Kidney tubule cell (primary cell): ENCODE measurements at regions not wholly inside any gene's neighbourhood (a gene's known extent, or its start where the extent isn't known, plus 50 kb on each side); places are given as distances from the start of the nearest gene placed in this dataset.
"Not testable (repeated sequence)": the region's sequence is repeated elsewhere in the genome, so short reads cannot be mapped to it uniquely, and the experiment has no call there.

Experiments used
- DNase-seq: peaks from one replicate; pipeline ENCODE4 v3.0.0-alpha.2; 2018; ENCODE audit warnings: low spot score

DNA sequence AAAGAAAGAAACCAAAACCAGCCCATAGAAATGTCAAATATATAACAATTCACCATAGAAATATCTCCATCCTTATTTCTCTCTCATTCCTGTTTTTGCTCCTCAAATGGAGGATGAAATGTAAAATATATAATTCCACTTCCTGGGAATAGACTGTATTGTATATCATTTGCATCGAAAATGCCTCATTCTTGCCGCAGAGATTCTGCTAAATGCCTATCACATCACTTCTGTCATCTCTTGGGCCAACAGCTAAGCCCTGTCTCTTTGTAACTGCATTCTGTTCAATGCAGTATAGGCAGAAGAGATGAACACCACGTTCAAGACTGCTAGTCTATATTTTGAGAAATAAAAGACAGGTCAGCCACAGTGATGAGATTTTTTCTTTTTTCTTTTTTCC is 956.3 kb upstream of the SOX9 start:
- DNase-seq: no peak

DNA sequence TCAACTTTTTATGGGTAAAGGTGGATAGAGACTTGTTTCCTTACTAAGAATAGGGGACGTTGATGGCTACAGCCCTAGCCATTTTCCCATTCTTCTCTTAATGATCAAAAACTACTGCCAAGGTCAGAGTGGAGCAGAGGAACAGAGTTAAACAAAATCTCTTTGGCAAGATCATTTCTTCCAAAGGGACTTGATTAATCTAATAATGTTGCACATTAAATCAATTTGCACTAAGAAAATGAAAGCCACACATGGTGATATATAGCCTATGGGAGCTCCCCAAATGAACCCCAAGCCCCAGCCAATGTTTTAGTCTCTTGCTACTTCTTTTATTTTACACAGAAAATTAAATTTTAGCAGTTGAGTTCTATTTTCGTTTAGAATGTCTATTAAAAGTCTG is 954.5 kb upstream of the SOX9 start:
- DNase-seq: no peak

DNA sequence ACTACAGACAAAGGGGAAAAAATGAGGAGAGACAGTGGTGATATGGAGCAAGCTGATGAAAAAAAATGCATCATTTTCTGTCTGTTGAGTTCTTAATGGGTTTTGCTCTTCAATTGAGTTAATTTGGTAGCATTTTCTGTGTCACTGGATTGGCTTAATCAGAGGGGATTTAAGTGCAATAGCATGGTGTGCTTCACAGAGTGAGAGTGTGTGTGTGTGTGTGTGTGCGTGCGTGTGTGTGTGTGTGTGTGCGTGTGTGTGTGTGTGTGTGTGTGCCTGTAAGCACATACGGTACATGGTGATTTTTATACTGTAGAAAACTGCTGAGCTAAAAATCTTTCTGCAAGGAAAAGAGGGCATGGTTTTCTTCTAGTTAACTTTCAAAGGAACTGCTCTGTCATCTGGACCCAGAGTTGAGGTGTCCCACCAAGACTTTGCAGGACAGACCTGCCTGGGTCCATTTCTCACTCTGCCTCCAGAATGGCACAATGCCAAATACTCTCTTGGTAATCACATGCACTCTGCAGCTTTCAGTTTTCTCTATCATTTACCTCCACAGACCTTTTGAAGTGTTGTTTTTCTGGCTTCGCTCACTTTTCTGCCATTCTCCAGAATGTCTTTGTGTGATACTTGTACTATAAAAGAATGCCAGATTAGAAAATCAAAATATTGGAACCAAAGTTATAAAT is 952.6 kb upstream of the SOX9 start:
- no peak for DNase-seq

DNA sequence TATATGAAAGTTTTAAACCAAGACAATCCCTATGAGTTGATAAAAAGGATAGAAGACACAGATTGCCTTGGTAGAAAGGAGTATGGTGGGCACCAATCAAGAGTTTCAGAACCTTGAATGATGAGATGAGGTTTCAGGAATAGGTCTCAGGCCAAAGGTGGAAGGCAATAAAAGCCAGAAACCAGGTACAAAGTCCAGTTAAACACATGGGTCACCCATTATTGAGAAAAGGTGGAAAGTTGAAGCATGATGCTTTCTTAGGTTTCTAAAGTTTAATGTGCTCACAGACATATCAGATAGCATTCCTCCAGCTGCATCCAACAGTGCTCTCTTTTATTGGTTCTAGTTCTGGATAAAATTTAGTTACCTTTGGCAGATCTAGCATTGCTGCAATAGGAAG is 950.8 kb upstream of the SOX9 start:
- DNase-seq: no peak

DNA sequence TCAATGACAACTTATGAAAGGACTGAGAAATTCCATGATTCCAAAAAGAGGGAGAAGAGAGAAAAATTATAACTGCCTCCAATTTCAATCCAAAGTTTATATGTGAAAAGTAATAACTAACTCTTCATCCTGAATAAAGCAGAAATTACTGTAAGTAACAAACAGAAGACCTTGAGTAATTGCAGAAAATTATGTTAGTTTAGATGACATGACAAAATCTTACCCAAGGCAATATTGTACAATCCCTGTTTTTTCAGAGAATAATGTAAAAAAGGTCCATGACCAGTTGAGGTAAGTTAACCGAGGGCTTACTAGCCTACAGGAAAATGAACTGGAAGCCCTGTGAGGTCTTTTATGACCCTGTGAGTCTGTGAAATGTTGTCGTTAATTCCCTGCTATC is 949.5 kb upstream of the SOX9 start:
- no peak for DNase-seq

DNA sequence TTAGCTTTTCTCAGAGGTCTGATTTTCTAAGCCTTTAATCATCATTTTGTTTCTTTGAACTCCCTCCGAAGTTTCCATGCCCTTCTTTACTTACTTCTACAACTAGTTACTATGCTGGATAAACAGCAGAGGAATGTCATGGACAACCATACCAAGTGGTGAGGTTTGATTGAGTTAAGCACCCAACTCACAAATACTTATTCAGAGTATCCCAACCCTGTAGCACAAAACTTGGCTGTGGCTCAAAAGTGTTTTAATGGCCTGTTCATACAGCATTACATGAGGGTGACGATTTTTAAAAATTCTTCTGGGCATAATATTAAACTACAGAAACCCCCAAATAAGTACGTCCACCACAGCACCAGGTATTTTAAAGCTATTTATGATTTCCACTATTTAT is 946.8 kb upstream of the SOX9 start:
- DNase-seq: no peak

DNA sequence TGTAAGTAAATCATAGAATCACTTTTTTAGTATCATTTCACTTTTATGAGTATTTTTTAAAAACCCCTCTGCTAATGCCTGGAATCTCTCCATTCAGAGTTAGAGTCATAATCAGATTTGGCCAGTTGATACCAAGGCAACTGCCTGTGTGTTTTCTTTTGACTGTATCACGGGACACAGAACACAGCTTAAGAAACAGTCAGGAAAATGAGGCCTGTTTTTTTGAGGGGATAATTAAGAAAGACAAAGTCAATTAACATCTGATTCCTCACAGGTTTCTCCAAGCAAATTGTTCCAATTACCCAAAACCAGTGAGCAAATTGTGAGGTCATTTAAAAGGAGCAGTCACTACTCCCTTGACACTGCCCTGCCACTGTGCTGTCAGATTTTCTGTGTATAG is 944.5 kb upstream of the SOX9 start:
- no peak for DNase-seq

DNA sequence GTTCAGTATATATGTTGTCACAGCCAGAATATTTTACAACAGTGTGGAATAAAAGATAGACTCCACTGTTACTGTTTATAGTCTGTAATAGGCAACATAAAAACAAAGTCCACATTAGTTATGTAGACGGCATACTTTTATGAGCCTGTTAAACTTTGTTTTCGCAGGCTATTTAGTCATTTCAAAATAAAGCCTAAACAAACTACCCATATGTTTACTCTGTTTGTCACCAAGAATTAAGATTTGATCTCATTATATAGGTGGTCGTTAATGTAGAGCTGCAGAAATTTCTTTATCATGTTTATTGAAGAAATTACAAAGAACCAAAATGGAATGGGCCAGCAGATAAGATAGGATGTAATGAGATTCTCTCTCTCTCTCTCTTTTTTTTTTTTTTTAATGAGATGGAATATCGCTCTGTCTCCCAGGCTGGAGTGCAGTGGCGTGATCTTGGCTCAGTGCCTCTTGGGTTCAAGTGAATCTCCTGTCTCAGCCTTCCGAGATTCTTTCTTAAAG is 943.8 kb upstream of the SOX9 start:
- no peak for DNase-seq

DNA sequence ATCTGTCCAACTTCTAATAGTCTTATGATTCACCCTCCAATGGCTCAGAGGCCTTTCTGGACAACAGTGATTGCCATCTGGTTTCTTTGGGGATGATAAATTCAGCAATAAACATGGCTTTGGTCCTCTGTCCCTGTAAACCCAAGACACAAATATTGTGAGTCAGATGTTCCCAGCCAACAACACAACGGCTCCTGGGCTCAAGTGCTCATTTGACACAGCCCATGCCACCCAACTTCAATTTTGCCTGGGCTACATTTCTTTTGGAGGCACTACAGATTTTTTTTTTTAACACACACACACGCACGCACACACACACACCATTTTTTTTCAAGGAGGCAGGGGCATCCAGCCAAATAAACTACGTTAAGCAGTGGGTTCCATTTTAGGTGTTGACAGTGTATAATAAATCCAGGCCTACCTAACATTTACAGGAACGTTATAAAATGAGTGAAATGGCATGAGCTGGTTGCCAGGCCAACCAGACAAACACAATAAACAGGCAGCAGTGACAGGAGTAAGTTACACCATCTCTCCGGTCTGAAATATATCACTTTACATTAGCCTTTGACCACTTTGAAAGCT is 939.9 kb upstream of the SOX9 start:
- peak; percentile 43 for DNase-seq

DNA sequence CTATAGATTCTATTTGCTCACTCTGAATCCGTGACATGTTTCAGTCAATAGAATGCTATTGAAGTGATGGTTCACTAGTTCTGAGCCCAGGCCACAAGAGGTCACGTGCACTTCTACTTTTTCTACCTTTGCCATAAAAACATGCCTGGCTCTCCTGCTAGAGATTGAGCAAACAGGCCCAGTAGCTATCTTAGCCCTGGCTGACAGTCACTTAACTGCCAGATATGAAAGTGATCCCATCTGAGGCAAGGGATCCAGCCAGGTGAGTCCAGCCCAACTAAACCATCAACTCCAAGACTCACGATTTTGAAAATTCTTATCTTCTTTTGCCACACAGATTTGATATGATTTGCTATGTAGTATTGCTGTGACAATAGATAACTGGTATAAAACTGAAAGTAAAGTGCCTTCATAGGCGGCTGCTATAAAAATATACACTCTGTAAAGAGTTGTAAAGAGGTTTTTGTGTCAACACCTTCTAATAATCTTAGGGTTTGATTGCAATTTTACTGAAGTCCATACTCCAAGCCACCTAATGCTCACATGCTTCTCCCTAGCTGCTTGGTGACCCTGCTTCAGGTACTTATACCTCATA is 937.7 kb upstream of the SOX9 start:
- no peak for DNase-seq

DNA sequence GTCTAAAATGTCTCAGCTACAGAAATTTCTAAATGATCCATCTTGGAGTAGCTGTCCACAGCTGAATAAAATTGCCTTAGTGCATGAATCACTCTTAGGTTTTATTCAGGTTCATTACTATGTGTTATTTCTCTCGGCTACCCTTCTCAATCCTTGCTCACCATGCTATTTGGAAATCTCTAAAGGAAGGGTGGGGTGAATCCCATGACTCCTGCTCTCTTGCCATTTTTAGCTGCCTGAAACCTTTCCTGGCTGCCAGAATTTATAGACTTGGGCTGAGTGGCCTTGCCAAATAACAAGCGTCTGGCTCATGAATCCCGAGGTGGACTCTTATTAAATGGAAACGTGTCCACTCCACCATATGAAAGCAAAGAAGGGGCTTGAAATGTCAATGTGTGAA is 936.1 kb upstream of the SOX9 start:
- no peak for DNase-seq

DNA sequence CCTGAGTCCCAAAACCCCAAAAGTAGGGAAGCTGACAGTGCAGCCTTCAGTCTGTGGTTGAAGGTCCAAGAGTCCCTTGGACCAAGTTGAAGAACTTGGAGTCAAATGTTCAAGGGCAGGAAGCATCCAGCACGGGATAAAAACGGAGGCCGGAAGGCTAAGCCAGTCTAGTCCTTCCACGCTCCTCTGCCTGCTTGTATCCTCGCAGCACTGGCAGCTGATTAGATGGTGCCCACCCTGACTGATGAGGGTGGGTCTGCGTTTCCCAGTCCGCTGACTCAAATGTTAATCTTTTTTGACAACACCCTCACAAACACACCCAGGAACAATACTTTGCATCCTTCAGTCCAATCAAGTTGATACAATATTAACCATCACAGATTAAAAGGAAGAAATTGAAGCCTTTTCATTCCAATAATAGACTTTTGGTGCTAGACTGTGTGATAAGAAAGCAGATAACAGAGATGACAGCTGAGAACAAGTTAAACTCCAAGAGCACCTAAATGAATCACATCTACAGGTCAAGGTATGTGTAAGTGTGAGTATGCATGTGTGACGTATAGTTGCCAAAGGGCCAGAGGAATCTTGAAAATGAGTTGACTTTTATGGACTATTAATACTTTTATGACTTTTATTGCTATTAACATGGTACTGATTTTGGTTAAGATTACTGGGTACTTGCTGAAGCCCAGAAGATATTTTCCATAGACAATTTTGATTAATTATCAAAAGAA is 933.5 kb upstream of the SOX9 start:
- no peak for DNase-seq

DNA sequence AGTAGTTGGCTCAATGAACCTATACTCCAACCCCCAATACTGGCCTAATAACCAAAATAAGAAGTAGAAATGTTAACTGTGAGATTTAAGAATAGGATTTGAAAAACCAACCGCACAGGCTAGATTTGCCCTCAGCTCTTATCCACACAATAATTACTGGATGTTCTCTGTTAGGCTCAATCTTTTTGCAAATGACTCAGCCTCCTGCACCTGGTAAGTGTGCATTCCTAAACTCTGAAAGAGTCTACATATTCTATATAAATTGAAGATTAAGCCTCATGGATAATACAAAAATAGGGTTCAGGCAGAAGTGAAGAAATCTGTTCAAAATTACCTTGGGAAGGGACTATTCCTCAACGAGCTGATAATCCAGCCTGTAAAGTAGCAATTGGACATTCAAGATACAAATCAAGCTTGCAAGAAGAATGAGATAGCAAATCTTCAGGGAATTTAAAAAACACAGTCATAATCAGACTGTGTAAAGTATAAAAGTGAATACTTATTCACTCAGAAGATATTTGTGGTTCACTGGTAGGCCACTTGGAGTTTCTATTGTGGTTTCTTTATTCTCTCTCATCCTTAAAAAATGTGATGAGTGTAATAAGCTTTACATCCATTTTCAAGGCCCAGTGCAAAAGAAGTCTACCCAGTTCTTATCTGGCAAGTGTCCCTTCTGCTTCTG is 931.9 kb upstream of the SOX9 start:
- DNase-seq: peak; percentile 95

DNA sequence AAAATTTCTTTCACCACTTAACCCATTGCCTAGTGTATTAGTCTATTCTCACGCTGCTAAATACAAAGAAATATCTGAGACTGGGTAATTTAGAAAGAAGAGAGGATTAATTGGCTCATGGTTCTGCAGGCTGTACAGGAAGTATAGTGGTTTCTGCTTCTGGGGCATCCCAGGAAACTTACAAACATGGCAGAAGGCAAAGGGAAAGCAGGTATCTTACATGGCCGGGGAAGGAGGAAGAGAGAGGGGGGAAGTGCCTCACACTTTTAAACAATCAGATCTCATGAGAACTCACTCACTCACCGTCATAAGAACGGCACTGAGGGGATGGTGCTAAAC is 931.4 kb upstream of the SOX9 start:
- no peak for DNase-seq

DNA sequence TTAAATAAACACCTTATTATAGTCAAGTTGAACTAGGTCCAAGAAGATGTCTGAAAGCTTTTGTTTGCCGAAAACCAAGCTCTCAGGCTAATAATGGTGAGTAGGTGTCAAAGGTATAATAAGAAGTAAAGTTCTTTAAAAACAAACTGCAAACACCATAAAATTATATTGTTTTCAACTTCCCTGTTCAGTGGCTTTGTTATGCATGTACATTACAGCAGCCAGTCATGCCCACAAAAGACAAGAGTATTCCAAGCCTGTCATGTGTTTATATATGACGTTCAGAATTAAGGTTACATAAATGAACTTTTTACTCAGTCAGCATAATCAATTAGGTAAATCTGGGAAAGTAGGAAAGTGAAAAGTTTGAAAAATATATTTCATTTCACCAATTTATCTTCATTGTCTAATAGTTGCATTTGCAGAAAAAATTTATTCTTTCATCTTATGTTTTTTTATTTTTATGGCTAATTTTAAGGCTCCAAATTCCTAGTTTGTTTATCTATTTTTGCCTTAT is 928.7 kb upstream of the SOX9 start:
- no peak for DNase-seq

DNA sequence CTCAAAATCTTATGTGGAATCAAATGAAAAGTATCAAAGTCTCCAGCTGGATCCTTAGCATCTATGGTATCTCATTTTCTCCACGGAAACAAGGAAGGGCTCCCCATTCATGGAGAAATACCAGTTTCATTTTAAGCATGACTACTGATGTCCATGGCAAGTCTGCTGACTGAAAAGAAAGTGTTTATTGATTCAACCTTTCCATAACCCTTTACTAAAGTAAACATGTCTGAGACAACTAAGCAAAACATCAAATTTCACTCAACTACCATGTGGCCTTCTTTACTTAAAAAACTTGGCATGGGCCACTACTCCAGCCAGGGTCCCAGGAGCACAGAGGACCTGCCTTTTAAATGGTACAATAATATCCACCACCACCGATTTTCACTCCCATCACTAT is 928.0 kb upstream of the SOX9 start:
- no peak for DNase-seq

DNA sequence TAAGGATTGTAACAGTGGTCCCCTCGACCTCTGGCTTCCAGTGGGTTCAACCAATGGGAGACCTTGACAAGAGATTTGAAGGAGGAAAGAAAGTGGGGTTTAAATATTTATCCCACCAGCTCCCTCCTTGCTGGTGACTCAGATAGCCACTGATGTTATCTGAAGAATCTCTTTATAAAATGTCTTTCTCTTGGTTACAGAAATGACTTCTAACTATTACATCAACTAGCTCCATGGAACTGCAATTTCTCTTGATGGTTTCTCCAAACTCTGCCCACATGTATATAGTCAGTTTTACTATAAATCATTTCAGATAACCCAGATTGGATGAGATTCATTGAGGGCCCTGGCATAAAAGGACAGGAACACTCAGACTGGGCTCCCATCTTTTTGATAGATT is 920.2 kb upstream of the SOX9 start:
- no peak for DNase-seq

DNA sequence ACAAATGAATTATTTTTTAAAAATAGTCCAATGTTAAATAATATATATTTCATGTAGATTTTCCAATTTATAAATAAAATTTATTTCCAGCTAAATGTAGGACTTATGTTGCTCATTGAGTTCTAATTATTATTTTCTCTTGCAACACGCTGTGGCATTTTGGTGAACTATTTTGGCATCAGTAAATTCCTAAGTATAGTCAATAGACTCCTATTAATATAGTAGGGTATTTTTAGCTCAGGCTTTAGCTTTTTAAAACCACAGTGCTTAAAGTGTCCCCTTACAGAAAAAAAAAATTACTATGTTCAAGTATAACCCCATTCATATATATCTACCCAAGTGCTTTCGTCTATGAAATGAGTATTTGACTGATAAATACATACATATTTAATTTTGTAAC is 919.2 kb upstream of the SOX9 start:
- DNase-seq: no peak

DNA sequence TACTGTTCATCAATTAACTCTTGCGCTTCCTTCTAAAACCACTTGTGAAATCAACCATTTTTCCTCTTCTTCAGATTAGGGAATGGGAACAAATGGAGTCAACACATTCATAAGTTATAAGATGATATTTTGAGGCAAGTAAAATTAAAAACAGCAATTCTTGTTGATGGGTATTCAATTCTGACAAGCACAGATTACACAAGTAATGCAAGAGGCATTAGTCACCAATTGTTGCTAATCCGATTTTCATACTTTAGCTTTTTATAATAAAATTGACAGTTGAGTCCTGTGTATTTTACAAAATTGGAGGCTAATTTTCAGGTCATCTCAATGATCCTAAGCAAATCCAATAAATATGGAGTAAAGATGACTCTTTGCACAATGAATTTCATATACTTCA is 918.4 kb upstream of the SOX9 start:
- DNase-seq: no peak

DNA sequence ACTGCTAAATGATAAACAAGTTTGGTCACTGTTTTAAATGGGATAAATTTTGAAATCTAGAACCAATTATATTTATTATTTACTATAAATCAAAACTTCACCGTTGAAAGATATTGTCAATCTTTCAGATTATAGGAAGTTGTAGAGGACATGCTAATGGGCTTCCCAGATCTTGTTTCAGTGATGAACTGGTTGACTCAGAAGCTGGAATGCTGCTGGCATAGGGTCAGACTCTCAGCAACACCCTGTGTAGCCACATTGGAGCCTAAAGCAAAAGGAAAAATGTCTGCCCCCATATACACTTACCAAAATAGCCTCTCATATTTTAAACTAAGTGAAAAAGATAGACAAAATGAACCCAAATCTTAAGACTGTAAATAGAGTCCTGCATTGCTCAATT is 916.9 kb upstream of the SOX9 start:
- DNase-seq: peak; percentile 16

DNA sequence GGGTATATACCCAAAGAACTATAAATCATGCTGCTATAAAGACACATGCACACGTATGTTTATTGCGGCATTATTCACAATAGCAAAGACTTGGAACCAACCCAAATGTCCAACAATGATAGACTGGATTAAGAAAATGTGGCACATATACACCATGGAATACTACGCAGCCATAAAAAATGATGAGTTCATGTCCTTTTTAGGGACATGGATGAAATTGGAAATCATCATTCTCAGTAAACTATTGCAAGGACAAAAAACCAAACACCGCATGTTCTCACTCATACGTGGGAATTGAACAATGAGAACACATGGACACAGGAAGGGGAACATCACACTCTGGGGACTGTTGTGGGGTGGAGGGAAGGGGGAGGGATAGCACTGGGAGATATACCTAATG is 914.9 kb upstream of the SOX9 start:
- DNase-seq: not testable (repeated sequence)

DNA sequence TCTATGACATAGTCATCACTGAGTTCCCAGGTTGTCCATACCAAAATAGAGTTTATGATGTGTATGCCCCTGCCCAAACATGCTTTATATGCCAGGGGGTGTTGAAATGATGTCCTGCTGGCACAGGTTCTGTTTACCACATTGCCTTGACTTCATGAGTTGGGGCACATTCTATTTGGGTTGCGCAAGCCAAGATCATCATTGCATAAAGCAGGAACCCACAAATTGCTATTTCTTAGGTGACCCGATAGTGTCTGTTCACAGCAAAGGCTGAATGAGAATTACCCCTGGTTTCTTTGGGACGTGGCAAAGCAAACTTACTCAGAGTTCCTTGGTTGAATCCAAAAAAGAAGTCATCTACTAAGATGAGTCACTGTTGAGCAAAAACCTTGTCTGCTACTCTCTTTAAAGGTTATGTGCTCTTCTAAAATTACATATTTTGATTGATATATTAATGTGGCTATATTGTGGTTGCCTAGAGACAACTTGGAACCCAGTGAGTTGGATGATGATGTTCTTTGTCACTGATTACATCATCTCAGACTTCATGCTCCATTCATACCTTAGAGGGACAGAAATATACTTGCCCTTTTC is 912.6 kb upstream of the SOX9 start:
- DNase-seq: peak; percentile 22
